Osteoblast (primary cell): ENCODE measurements at regions not wholly inside any gene's neighbourhood (a gene's known extent, or its start where the extent isn't known, plus 50 kb on each side); places are given as distances from the start of the nearest gene placed in this dataset.

Experiments used
- DNase-seq: peaks from one replicate; pipeline ENCODE4 v3.0.0; 2011; ENCODE audit warnings: low spot score, mixed read lengths; ENCODE audit not compliant: insufficient read length; ENCODE audit errors: missing footprints
- H2AFZ ChIP-seq: 2 replicates; pipeline ENCODE4 v1.6.0; 2011; ENCODE audit warnings: mild to moderate bottlenecking, low read length
- H3K27ac ChIP-seq: 2 replicates; pipeline ENCODE4 v1.5.1; 2011; ENCODE audit warnings: mild to moderate bottlenecking, low read depth, low read length, moderate library complexity
- H3K27me3 ChIP-seq: 2 replicates; pipeline ENCODE4 v1.6.0; 2012; ENCODE audit warnings: mild to moderate bottlenecking, control low read depth, inconsistent platforms, low read length, moderate library complexity; ENCODE audit not compliant: insufficient read depth
- H3K36me3 ChIP-seq: 2 replicates; pipeline ENCODE4 v1.5.1; 2011; ENCODE audit warnings: mild to moderate bottlenecking, low read length, control low read depth, moderate library complexity; ENCODE audit not compliant: insufficient read depth
- H3K4me1 ChIP-seq: 2 replicates; pipeline ENCODE4 v1.5.1; 2011; ENCODE audit warnings: mild to moderate bottlenecking, low read length, control low read depth, moderate library complexity; ENCODE audit not compliant: insufficient read depth
- H3K4me2 ChIP-seq: 2 replicates; pipeline ENCODE4 v1.6.0; 2011; ENCODE audit warnings: mild to moderate bottlenecking, low read length; ENCODE audit not compliant: insufficient read depth
- H3K4me3 ChIP-seq: fragments of 200-600 bp; sonication (generic); 3 replicates; pipeline ENCODE4 v1.5.1; 2012; ENCODE audit warnings: mild to moderate bottlenecking, low read length, inconsistent platforms; ENCODE audit not compliant: insufficient read depth
- H3K79me2 ChIP-seq: 2 replicates; pipeline ENCODE4 v1.6.0; 2012; ENCODE audit warnings: mild to moderate bottlenecking, low read length, control low read depth, inconsistent platforms; ENCODE audit not compliant: insufficient read depth
- H3K9me3 ChIP-seq: 2 replicates; pipeline ENCODE4 v1.5.1; 2011; ENCODE audit warnings: low read depth, low read length, control low read depth
- H4K20me1 ChIP-seq: 2 replicates; pipeline ENCODE4 v1.6.0; 2012; ENCODE audit warnings: mild to moderate bottlenecking, low read length, control low read depth; ENCODE audit not compliant: insufficient read depth
- TF ChIP-seq, protein P1 (sequence below): IDR thresholded peaks from 2 replicates; pipeline ENCODE4 v1.5.1; 2011; ENCODE audit warnings: mild to moderate bottlenecking, low read depth, low read length, moderate library complexity; ENCODE audit errors: extremely low read depth

DNA sequence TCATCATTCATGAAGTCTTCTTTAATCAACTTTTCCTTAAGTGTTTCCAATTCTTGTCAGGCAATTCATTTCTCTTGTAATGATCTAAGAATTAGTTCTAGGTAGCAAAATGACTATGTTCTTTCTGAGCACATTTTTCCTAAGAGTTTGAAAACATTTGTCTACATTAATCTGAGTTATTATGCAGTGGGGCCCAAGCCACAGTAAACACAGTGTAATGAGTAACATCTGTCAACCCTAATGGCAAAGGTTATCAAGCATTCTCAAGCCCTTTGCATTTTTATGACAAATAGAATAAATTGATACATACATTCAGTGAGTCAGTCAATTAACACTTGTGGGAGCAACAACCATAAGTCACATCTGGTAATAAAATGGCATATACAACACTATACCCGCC lies 106.7 kb upstream of the ZC3H12C start:
- no peaks in the 10 kb centered on the region for H3K4me1 ChIP-seq
- H2AFZ ChIP-seq: no peak overlapping the region
- H3K4me2 ChIP-seq: no peak overlapping the region
- H4K20me1 ChIP-seq: no peaks in the 10 kb centered on the region
- no peak overlapping the region for H3K27ac ChIP-seq
- no peaks in the 10 kb centered on the region for H3K36me3 ChIP-seq
- TF ChIP-seq, protein P1, sequence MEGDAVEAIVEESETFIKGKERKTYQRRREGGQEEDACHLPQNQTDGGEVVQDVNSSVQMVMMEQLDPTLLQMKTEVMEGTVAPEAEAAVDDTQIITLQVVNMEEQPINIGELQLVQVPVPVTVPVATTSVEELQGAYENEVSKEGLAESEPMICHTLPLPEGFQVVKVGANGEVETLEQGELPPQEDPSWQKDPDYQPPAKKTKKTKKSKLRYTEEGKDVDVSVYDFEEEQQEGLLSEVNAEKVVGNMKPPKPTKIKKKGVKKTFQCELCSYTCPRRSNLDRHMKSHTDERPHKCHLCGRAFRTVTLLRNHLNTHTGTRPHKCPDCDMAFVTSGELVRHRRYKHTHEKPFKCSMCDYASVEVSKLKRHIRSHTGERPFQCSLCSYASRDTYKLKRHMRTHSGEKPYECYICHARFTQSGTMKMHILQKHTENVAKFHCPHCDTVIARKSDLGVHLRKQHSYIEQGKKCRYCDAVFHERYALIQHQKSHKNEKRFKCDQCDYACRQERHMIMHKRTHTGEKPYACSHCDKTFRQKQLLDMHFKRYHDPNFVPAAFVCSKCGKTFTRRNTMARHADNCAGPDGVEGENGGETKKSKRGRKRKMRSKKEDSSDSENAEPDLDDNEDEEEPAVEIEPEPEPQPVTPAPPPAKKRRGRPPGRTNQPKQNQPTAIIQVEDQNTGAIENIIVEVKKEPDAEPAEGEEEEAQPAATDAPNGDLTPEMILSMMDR: no peak
- H3K79me2 ChIP-seq: no peaks in the 10 kb centered on the region
- no peak overlapping the region for H3K4me3 ChIP-seq
- no peaks in the 10 kb centered on the region for H3K27me3 ChIP-seq
- H3K9me3 ChIP-seq: no peaks in the 10 kb centered on the region
- no peak for DNase-seq

DNA sequence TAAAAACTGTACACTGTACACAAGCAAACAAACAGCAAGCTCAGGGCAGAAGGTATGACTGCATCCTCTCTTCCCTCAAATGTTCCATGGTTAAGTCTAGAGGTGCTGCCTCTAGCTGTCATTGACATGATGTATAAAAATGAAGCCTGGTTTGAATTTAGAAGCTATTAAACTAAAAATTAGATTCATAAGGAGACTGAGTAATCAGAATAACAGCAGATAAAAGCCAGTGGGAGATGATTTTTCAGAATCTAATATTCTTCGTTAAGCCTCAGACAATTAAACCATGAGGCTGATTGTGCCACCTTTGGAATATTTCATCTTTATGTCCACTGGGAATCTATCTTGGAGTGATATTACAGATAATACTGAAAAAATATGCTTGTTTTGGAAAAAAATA lies 101.4 kb upstream of the ZC3H12C start:
- Histone ChIP-seq H3K4me2 (no peak overlapping the region), H3K27me3 (no peaks in the 10 kb centered on the region), H3K4me1 (no peaks in the 10 kb centered on the region), H3K36me3 (no peaks in the 10 kb centered on the region), H3K4me3 (no peak overlapping the region), H4K20me1 (no peaks in the 10 kb centered on the region), H3K9me3 (no peaks in the 10 kb centered on the region), H2AFZ (no peak overlapping the region), H3K27ac (no peak overlapping the region), H3K79me2 (no peaks in the 10 kb centered on the region)
- no peak for DNase-seq
- TF ChIP-seq, protein P1: no peak

DNA sequence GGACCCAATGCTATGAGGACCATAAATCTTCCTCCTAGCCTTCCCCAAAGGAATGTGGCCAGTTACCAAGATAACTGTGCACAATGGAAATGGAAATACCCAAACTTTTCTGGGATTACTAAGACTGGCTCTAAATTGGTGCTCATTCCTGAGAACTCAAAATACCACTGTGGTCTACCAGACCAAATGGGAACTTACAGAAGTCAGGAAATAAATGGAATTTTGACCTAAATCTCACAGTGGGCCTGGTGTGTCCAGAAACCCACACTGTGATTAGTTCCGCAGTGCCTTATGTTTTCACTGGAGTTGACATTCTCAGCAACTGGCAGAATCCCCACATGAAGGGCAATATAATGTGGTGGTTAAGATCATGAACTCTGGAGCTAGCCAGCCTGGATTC lies 99.4 kb upstream of the ZC3H12C start:
- no peak for DNase-seq
- no peak overlapping the region for H3K4me2 ChIP-seq
- no peaks in the 10 kb centered on the region for H3K36me3 ChIP-seq
- no peaks in the 10 kb centered on the region for H3K79me2 ChIP-seq
- H3K4me3 ChIP-seq: no peak overlapping the region
- H3K27ac ChIP-seq: no peak overlapping the region
- no peaks in the 10 kb centered on the region for H4K20me1 ChIP-seq
- no peaks in the 10 kb centered on the region for H3K9me3 ChIP-seq
- H3K4me1 ChIP-seq: no peaks in the 10 kb centered on the region
- H3K27me3 ChIP-seq: no peaks in the 10 kb centered on the region
- no peak overlapping the region for H2AFZ ChIP-seq
- TF ChIP-seq, protein P1: no peak

DNA sequence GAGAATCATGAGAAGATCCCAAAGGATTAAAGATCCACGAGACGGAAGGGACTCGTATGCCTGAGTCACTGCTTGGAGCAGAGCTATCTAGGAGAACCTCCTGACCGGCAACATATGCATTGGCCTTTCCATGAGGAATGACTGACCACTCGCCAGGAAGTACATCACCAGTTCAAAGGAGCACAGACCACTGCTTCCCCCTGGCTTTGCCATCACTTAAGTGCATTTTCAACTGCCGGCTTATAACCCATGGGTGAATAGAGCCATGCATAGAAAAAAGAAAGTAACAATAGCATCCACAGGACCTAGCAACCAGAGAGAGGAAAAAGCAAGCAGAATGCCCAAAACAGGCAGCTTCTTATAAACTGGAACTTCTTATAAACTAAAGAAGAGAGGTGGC lies 98.3 kb upstream of the ZC3H12C start:
- Histone ChIP-seq H3K4me3 (no peak overlapping the region), H3K27me3 (no peaks in the 10 kb centered on the region), H3K4me2 (no peak overlapping the region), H4K20me1 (no peaks in the 10 kb centered on the region), H3K79me2 (no peaks in the 10 kb centered on the region), H2AFZ (no peak overlapping the region), H3K9me3 (no peaks in the 10 kb centered on the region), H3K27ac (no peak overlapping the region), H3K4me1 (peaks cover 7% of the 10 kb centered on the region), H3K36me3 (no peaks in the 10 kb centered on the region)
- DNase-seq: no peak
- TF ChIP-seq, protein P1: no peak
